Fibroblast of mammary gland (primary cell): ENCODE measurements at regions not wholly inside any gene's neighbourhood (a gene's known extent, or its start where the extent isn't known, plus 50 kb on each side); places are given as distances from the start of the nearest gene placed in this dataset.

Experiments
- DNase-seq: peaks from one replicate; pipeline ENCODE4 v3.0.0-alpha.2; 2010; ENCODE audit warnings: low read depth
- H3K4me3 ChIP-seq: 2 replicates; pipeline ENCODE4 v1.5.1; 2011; ENCODE audit warnings: low read depth, mild to moderate bottlenecking, low read length, moderate library complexity; ENCODE audit not compliant: control insufficient read depth
- TF ChIP-seq, protein P1 (sequence below): conservative IDR thresholded peaks from 2 replicates; pipeline ENCODE4 v1.5.1; 2011; ENCODE audit warnings: low read depth, low read length, inconsistent platforms; ENCODE audit not compliant: control insufficient read depth, insufficient read depth

DNA sequence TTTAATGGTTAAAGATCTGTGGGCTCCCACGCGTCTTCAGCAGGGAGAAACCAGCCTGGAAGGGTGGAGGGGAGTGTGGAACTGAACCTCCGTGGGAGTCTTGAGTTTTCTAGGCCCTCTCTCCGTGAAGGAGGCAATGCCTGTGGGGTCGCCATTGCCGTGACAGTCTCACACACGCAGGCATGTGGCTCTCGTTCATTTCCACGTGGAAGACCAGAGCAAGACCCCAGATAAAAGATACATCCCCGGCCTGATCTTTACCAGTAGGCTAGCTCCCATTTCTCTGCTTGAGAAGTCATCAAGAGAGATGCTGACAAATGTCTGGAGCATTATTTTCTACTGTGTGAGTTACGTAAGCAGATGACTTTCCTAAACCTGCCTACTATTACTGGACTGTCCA lies 491.7 kb upstream of the LMO3 start:
- TF ChIP-seq, protein P1, sequence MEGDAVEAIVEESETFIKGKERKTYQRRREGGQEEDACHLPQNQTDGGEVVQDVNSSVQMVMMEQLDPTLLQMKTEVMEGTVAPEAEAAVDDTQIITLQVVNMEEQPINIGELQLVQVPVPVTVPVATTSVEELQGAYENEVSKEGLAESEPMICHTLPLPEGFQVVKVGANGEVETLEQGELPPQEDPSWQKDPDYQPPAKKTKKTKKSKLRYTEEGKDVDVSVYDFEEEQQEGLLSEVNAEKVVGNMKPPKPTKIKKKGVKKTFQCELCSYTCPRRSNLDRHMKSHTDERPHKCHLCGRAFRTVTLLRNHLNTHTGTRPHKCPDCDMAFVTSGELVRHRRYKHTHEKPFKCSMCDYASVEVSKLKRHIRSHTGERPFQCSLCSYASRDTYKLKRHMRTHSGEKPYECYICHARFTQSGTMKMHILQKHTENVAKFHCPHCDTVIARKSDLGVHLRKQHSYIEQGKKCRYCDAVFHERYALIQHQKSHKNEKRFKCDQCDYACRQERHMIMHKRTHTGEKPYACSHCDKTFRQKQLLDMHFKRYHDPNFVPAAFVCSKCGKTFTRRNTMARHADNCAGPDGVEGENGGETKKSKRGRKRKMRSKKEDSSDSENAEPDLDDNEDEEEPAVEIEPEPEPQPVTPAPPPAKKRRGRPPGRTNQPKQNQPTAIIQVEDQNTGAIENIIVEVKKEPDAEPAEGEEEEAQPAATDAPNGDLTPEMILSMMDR = no peak
- H3K4me3 ChIP-seq = no peak overlapping the region
- no peak for DNase-seq

DNA sequence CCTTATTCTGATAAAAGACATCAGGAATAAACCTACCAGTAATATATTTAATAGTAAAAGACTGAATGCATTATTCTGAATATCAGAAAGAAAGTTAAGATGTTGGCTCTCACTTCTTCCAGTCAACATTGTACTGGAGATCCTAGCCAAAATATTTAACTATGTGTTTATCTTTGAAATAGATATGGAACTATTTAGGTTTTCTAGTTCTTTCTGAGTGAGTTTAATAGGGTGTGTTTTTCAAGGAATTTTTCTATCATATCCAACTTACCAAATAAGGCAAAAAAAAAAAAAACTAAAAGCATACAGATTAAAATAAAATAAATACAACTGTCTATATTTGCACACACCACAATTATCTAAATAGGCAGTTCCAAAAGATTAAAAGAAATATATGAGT lies 478.9 kb upstream of the LMO3 start:
- TF ChIP-seq, protein P1 = no peak
- no peak for DNase-seq
- H3K4me3 ChIP-seq = no peak overlapping the region

DNA sequence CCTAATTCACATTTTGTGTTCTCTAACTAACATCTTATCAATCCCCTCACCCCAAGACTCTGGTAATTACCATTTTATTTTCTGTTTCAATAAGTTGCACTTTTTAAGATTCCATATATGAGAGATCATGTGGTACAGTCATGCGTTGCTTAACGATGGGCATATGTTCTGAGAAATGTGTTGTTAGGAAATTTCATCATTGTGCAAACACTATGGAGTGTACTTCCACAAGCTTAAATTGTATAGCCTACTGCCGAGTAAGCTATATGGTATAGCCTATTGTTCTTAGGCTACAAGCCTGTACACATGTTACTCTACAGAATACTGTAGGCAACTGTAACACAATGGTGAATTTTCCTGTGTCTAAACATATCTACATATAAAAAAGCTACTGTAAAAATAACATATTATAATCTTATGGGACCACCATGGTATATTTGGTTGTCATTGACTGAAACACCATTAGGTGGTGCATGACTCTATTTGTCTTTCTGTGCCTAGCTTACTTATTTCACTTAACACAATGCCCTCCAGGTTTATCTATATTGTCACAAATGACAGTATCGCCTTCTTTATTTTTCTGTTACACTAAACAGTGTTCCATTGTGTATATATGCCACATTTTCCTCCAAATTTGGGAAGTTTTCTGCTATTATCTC lies 473.4 kb upstream of the LMO3 start:
- H3K4me3 ChIP-seq = no peak overlapping the region
- no peak for DNase-seq
- TF ChIP-seq, protein P1 = no peak

DNA sequence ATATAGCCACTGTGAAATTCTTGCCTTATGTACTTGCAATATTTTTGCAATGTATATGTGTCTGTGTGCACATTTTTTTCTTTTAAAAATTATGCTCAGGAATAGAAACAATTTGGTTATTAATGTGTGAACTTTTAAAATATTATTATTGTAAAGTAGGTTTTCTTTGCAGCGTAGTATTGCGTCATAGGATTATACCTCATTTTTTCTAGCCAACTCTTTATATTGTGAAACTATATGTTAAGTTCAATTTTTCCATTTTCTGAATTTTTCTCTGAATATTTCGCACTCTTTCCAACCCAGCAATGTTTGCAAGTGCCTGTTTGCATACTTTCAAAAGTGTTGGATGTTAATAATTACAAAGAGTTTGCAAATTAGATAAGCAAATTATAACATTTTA lies 471.6 kb upstream of the LMO3 start:
- no peak overlapping the region for H3K4me3 ChIP-seq
- no peak for DNase-seq
- TF ChIP-seq, protein P1 = no peak

DNA sequence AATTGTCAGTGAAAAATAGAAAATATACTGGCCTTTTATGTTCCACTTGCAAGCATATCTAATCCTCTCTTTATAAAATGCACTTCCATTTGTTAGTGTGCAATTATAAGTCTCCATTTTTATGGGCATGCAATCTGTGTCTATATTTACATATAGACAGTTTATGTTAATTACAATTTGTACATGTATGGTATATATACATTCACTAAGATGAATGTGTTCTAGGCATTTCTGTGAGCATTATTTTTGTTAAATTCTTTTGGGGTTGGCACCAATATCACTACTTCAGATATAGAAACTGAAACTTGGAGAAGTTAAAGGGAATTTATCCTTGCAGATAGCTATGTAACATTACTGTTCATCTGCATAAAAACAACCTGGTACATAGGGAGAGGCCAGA lies 470.8 kb upstream of the LMO3 start:
- H3K4me3 ChIP-seq = no peak overlapping the region
- DNase-seq = no peak
- TF ChIP-seq, protein P1 = no peak

DNA sequence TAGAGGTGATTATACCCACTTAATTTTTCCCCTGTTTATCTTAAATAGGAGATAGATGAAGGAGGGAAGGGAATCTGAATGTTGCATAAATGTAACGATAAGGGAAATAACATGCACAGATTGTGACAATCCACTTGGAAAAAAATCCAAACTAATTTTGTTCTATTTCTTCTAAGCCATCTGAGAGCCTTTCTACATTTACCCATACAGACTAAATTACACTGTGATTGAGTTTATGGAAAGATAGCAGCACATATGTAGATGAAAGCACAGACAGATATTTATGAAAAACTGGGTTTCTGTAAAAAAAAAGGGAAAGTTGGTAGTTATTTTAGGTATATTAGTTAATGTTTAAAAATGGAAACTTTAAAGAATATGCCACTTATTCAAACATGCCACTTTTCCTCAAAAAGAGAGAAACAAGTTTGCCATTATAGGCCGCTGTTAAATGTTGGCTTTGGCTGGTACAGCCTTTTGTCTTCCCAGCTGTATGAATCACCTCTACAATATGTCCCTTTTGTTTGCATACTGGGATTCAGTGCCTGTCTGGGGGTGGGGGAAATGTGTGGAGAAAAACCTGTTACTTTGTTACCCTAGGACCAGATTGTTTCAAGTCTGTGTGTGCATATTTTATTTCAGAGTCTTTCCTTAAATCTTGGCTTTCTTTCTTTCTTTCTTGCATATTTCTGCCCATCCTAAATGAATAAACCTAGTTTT lies 470.2 kb upstream of the LMO3 start:
- no peak overlapping the region for H3K4me3 ChIP-seq
- TF ChIP-seq, protein P1 = no peak
- no peak for DNase-seq
